IMR-90 (cell line): ENCODE measurements at regions not wholly inside any gene's neighbourhood (a gene's known extent, or its start where the extent isn't known, plus 50 kb on each side); places are given as distances from the start of the nearest gene placed in this dataset.

Experiments used
- ATAC-seq: fragments of 200-7000 bp; cut with Tn5 transposase; 2 replicates; pipeline ENCODE4 v1.9.1; 2020; ENCODE audit warnings: low read depth, mild to moderate bottlenecking, moderate library complexity
- BruUV-seq: library from RNA; stranded (reverse); fragments of 400-500 nt; replicated peaks from 2 replicates; lab custom pipeline; 2021; lab: Mats Ljungman, UMichigan
- CTCF ChIA-PET: fragments of 300-600 bp; formaldehyde crosslinking; extraction: SDS; loops from one replicate; lab custom pipeline; 2021; ENCODE audit warnings: antibody characterized with exemption; lab: Yijun Ruan, JAX
- POLR2A ChIA-PET: fragments of 300-600 bp; sonication (Branson Sonifier 250); formaldehyde crosslinking; loops from one replicate; lab custom pipeline; 2022; ENCODE audit warnings: antibody characterized with exemption; ENCODE audit not compliant: unreplicated experiment; lab: Charles Lee
- DNase-seq: peaks from one replicate; pipeline ENCODE4 v3.0.0; 2013
- H2AFZ ChIP-seq: replicated peaks from 2 replicates; pipeline ENCODE3; 2013; ENCODE audit warnings: low read length, mild to moderate bottlenecking; ENCODE audit not compliant: poor library complexity
- H2AK5ac ChIP-seq: 2 replicates; pipeline ENCODE4 v1.6.1; 2013; ENCODE audit warnings: low read depth, low read length, inconsistent platforms
- H2AK9ac ChIP-seq: replicated peaks from 2 replicates; pipeline ENCODE3; 2013; ENCODE audit warnings: mild to moderate bottlenecking, low read depth, low read length, moderate library complexity; ENCODE audit not compliant: poor library complexity
- H2BK120ac ChIP-seq: 2 replicates; pipeline ENCODE4 v1.6.1; 2013; ENCODE audit warnings: low read depth, low read length, inconsistent platforms
- H2BK15ac ChIP-seq: 3 replicates; pipeline ENCODE4 v1.6.1; 2013; ENCODE audit warnings: low read depth, low read length, inconsistent platforms
- H2BK20ac ChIP-seq: 2 replicates; pipeline ENCODE4 v1.6.1; 2013; ENCODE audit warnings: low read depth, mild to moderate bottlenecking, inconsistent platforms, low read length, moderate library complexity
- H2BK5ac ChIP-seq: 2 replicates; pipeline ENCODE4 v1.6.1; 2013; ENCODE audit warnings: mild to moderate bottlenecking, low read depth, low read length, inconsistent platforms; ENCODE audit not compliant: poor library complexity, severe bottlenecking
- H3K14ac ChIP-seq: replicated peaks from 2 replicates; pipeline ENCODE4 v1.6.1; 2013; ENCODE audit warnings: low read depth, low read length, inconsistent platforms
- H3K18ac ChIP-seq: 2 replicates; pipeline ENCODE4 v1.6.1; 2013; ENCODE audit warnings: low read depth, low read length, control low read depth
- H3K23ac ChIP-seq: 2 replicates; pipeline ENCODE4 v1.6.1; 2013; ENCODE audit warnings: low read depth, low read length, inconsistent platforms
- H3K27ac ChIP-seq: 2 replicates; pipeline ENCODE4 v1.5.1; 2013; ENCODE audit warnings: mild to moderate bottlenecking, control low read depth, low read length; ENCODE audit not compliant: insufficient read depth
- H3K27me3 ChIP-seq: 2 replicates; pipeline ENCODE4 v1.6.1; 2013; ENCODE audit warnings: low read length; ENCODE audit not compliant: control insufficient read depth, insufficient read depth
- H3K36me3 ChIP-seq: 2 replicates; pipeline ENCODE4 v1.6.1; 2013; ENCODE audit warnings: low read length, mixed read lengths; ENCODE audit not compliant: control insufficient read depth, insufficient read depth
- H3K4ac ChIP-seq: 2 replicates; pipeline ENCODE4 v1.6.1; 2013; ENCODE audit warnings: low read depth, low read length, inconsistent platforms
- H3K4me1 ChIP-seq: 2 replicates; pipeline ENCODE4 v1.6.1; 2013; ENCODE audit warnings: low read length, mixed read lengths; ENCODE audit not compliant: control insufficient read depth, insufficient read depth
- H3K4me2 ChIP-seq: 2 replicates; pipeline ENCODE4 v1.6.1; 2013; ENCODE audit warnings: low read depth, mild to moderate bottlenecking, control low read depth, low read length, moderate library complexity
- H3K4me3 ChIP-seq: 2 replicates; pipeline ENCODE4 v1.5.1; 2013; ENCODE audit warnings: low read depth, mild to moderate bottlenecking, control low read depth, low read length, moderate library complexity; ENCODE audit not compliant: insufficient read depth
- H3K56ac ChIP-seq: 2 replicates; pipeline ENCODE4 v1.6.1; 2013; ENCODE audit warnings: low read length, inconsistent platforms; ENCODE audit not compliant: insufficient read depth; ENCODE audit errors: extremely low read depth
- H3K79me1 ChIP-seq, 2 experiments: 2 replicates each; pipeline ENCODE4 v1.6.1; 2013; ENCODE audit warnings: low read length in 2 of 2, inconsistent platforms in 1 of 2, low read depth in 1 of 2
- H3K9ac ChIP-seq: 2 replicates; pipeline ENCODE4 v1.6.1; 2013; ENCODE audit warnings: low read depth, low read length, control low read depth
- H3K9me1 ChIP-seq: 2 replicates; pipeline ENCODE4 v1.6.1; 2013; ENCODE audit warnings: low read length, inconsistent platforms; ENCODE audit not compliant: insufficient read depth
- H3K9me3 ChIP-seq: 2 replicates; pipeline ENCODE4 v1.6.1; 2013; ENCODE audit warnings: low read length; ENCODE audit not compliant: control insufficient read depth, insufficient read depth
- H4K20me1 ChIP-seq: 2 replicates; pipeline ENCODE4 v1.6.1; 2013; ENCODE audit warnings: low read length, inconsistent platforms; ENCODE audit not compliant: insufficient read depth
- H4K5ac ChIP-seq: 2 replicates; pipeline ENCODE4 v1.6.1; 2013; ENCODE audit warnings: mild to moderate bottlenecking, low read depth, low read length, control low read depth
- H4K8ac ChIP-seq, 2 experiments: 2 replicates each; pipeline ENCODE4 v1.6.1; 2013; ENCODE audit warnings: low read depth in 2 of 2, low read length in 2 of 2, control low read depth in 1 of 2, inconsistent platforms in 1 of 2
- H4K91ac ChIP-seq: 2 replicates; pipeline ENCODE4 v1.6.1; 2013; ENCODE audit warnings: low read depth, low read length, inconsistent platforms; ENCODE audit not compliant: insufficient read depth
- BHLHE40 ChIP-seq: fragments of 150-350 bp; IDR thresholded peaks from 2 replicates; pipeline ENCODE4 v1.6.1; 2016; ENCODE audit warnings: mild to moderate bottlenecking, low read depth, low read length
- CHD1 ChIP-seq: IDR thresholded peaks from 2 replicates; pipeline ENCODE4 v1.6.1; 2012; ENCODE audit warnings: low read depth, low read length, improper control_type of control experiment
- MAFK ChIP-seq: IDR thresholded peaks from 2 replicates; pipeline ENCODE4 v1.6.1; 2012; ENCODE audit warnings: low read depth, low read length, improper control_type of control experiment
- MAZ ChIP-seq: IDR thresholded peaks from 2 replicates; pipeline ENCODE4 v1.6.1; 2012; ENCODE audit warnings: low read depth, mild to moderate bottlenecking, low read length, improper control_type of control experiment, moderate library complexity, borderline replicate concordance
- NFE2L2 ChIP-seq: fragments of 150-350 bp; IDR thresholded peaks from 2 replicates; pipeline ENCODE4 v1.6.1; 2016; ENCODE audit warnings: low read depth, mild to moderate bottlenecking, low read length
- POLR2A ChIP-seq: IDR thresholded peaks from 2 replicates; pipeline ENCODE4 v1.6.1; 2012; ENCODE audit warnings: mild to moderate bottlenecking, low read depth, low read length
- RFX5 ChIP-seq: IDR thresholded peaks from 2 replicates; pipeline ENCODE4 v1.8.0; 2012; ENCODE audit warnings: low read depth, mild to moderate bottlenecking, low read length, moderate library complexity
- SMC3 ChIP-seq: fragments of 150-350 bp; IDR thresholded peaks from 2 replicates; pipeline ENCODE4 v1.6.1; 2016; ENCODE audit warnings: low read depth, mild to moderate bottlenecking, antibody characterized with exemption, low read length, moderate library complexity
- WGBS, 2 experiments: methylation state at CpG; one replicate each; pipeline versions ENCODE4 v1.1.5 to v1.1.7; 2013; ENCODE audit warnings: missing lambda C conversion rate in 2 of 2; ENCODE audit not compliant: insufficient read length in 1 of 2; ENCODE audit errors: extremely low coverage in 2 of 2; 5-methylcytosine and 5-hydroxymethylcytosine counted together
- dilution Hi-C: fragments of 300-500 bp; cut with HindIII; formaldehyde crosslinking; loops from one replicate; pipeline ENCODE4 v1.14.3; 2018; ENCODE audit warnings: low sequenced_read_pairs; ENCODE audit not compliant: unreplicated experiment
- in situ Hi-C: fragments of 300-500 bp; cut with MboI; formaldehyde crosslinking; loops from 3 replicates; pipeline ENCODE4 v1.14.3; 2019; ENCODE audit warnings: low sequenced_read_pairs, inconsistent platforms, mixed read lengths
- intact Hi-C: fragments of 100-400 bp; cut with micrococcal nuclease; formaldehyde crosslinking; loops from 2 replicates; pipeline ENCODE4 v1.10.0; 2022

- Histone ChIP-seq H3K9me3 (no peaks in the 10 kb centered on the region), H3K4ac (no peak overlapping the region), H2AFZ (no peak overlapping the region), H2BK5ac (no peak overlapping the region), H3K27me3 (no peaks in the 10 kb centered on the region), H3K27ac (no peak overlapping the region), H3K56ac (no peak overlapping the region), H3K9me1 (no peaks in the 10 kb centered on the region), H4K20me1 (no peaks in the 10 kb centered on the region), H3K4me1 (no peaks in the 10 kb centered on the region), H3K79me1 (no peaks in the 10 kb centered on the region), H2BK120ac (no peak overlapping the region), H4K91ac (no peak overlapping the region), H4K5ac (no peak overlapping the region), H3K14ac (no peak overlapping the region), H3K36me3 (no peaks in the 10 kb centered on the region), H3K18ac (no peak overlapping the region), H3K4me2 (no peak overlapping the region), H4K8ac (no peak overlapping the region), H2AK5ac (no peak overlapping the region), H3K9ac (no peak overlapping the region), H2BK20ac (no peak overlapping the region), H2AK9ac (no peak overlapping the region), H2BK15ac (no peak overlapping the region), H3K23ac (no peak overlapping the region), H3K4me3 (no peak overlapping the region)
- WGBS, 2 experiments = 30% methylated on average over 2 of the region's 6 CpGs; no CpG with 5 or more reads in 1 of the 2 experiments
- intact Hi-C loops = no loop called here
- TF ChIP-seq MAZ = no peak
- no peak for TF ChIP-seq RFX5
- TF ChIP-seq NFE2L2 = no peak
- TF ChIP-seq SMC3 = no peak
- TF ChIP-seq POLR2A = no peak
- no peak for TF ChIP-seq CHD1
- no peak for TF ChIP-seq MAFK
- TF ChIP-seq BHLHE40 = no peak
- BruUV-seq = no TSS peak
- ATAC-seq (no peak), DNase-seq (no peak)
- in situ Hi-C loops = no loop called here
- ChIA-PET CTCF (no interaction called here), POLR2A (no interaction called here)
- dilution Hi-C loops = no loop called here
Observed at GRCh38 chr6:98547151-98547550, 287.2 kb upstream of the POU3F2 start.
